ENCODE measurements at regions not wholly inside any gene's neighbourhood (a gene's known extent, or its start where the extent isn't known, plus 50 kb on each side); places are given as distances from the start of the nearest gene placed in this dataset.

DNA sequence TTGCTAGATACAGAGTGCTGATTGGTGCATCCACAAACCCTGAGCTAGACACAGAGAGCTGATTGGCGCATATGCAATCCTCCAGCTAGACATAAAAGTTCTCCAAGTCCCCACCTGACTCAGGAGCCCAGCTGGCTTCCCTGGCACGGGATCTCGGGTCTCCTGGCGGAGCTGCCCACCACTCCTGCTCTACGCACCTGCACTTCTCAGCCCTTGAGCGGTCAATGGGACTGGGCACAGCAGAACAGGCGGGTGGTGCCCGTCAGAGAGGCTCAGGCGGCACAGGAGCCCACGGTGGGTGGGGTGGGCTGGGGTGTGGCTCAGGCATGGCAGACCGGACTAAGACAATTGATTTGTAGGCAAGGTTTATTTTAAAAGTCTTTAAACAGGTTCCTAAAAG, 1365.5 kb downstream of the FAM181B start:
- TF ChIP-seq, protein P1, sequence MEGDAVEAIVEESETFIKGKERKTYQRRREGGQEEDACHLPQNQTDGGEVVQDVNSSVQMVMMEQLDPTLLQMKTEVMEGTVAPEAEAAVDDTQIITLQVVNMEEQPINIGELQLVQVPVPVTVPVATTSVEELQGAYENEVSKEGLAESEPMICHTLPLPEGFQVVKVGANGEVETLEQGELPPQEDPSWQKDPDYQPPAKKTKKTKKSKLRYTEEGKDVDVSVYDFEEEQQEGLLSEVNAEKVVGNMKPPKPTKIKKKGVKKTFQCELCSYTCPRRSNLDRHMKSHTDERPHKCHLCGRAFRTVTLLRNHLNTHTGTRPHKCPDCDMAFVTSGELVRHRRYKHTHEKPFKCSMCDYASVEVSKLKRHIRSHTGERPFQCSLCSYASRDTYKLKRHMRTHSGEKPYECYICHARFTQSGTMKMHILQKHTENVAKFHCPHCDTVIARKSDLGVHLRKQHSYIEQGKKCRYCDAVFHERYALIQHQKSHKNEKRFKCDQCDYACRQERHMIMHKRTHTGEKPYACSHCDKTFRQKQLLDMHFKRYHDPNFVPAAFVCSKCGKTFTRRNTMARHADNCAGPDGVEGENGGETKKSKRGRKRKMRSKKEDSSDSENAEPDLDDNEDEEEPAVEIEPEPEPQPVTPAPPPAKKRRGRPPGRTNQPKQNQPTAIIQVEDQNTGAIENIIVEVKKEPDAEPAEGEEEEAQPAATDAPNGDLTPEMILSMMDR (IDR thresholded peaks at IDR 0.05): no peak
- no peak for TF ChIP-seq POLR2A (IDR thresholded peaks at IDR 0.05)

Data from heart left ventricle (tissue), 13 donors.